ENCODE measurements at regions not wholly inside any gene's neighbourhood (a gene's known extent, or its start where the extent isn't known, plus 50 kb on each side); places are given as distances from the start of the nearest gene placed in this dataset.
A peak's percentile ranks its signal among the peaks of the same experiment; 100 is the strongest.

GRCh38 chr1:172823534-172823933, 164.6 kb downstream of the FASLG start:
- DNase-seq (ENCODE audit: insufficient read length, low spot score) (no peak), FAIRE-seq (no peak)
- TF ChIP-seq PAX5 (IDR thresholded peaks at IDR 0.05; ENCODE audit: insufficient read depth, low read length, severe bottlenecking) = no peak
- TF ChIP-seq POU2F2 (IDR thresholded peaks at IDR 0.05; ENCODE audit: low read depth, low read length) = no peak
- TF ChIP-seq POLR2AphosphoS5 (IDR thresholded peaks at IDR 0.05; ENCODE audit: low read depth, low read length) = no peak
- no peak for TF ChIP-seq TAF1 (IDR thresholded peaks at IDR 0.05; ENCODE audit: low read depth, low read length)
- no peak for TF ChIP-seq POLR2A (IDR thresholded peaks at IDR 0.05; ENCODE audit: low read depth, low read length)
- no peak for TF ChIP-seq SPI1 (IDR thresholded peaks at IDR 0.05; ENCODE audit: low read depth, low read length)

- FAIRE-seq = no peak
- DNase-seq (ENCODE audit: insufficient read length, low spot score) = no peak
- no peak for TF ChIP-seq POLR2AphosphoS5 (IDR thresholded peaks at IDR 0.05; ENCODE audit: low read depth, low read length)
Measured at GRCh38 chr1:172824209-172824608, 165.3 kb downstream of the FASLG start.

- FAIRE-seq = peak; percentile 65
- TF ChIP-seq POLR2A (IDR thresholded peaks at IDR 0.05; ENCODE audit: low read depth, low read length) (no peak), POU2F2 (IDR thresholded peaks at IDR 0.05; ENCODE audit: low read depth, low read length) (no peak), PAX5 (IDR thresholded peaks at IDR 0.05; ENCODE audit: insufficient read depth, low read length, severe bottlenecking) (no peak), POLR2AphosphoS5 (IDR thresholded peaks at IDR 0.05; ENCODE audit: low read depth, low read length) (no peak), SPI1 (IDR thresholded peaks at IDR 0.05; ENCODE audit: low read depth, low read length) (no peak), TAF1 (IDR thresholded peaks at IDR 0.05; ENCODE audit: low read depth, low read length) (no peak)
- no peak for DNase-seq (ENCODE audit: insufficient read length, low spot score)
Measured at GRCh38 chr1:172826096-172826741, 167.3 kb downstream of the FASLG start.

GRCh38 chr1:172827301-172827700, 168.4 kb downstream of the FASLG start:
- no peak for DNase-seq (ENCODE audit: insufficient read length, low spot score)

GRCh38 chr1:172827841-172828240, 168.9 kb downstream of the FASLG start:
- no peak for FAIRE-seq
- TF ChIP-seq POU2F2 (IDR thresholded peaks at IDR 0.05; ENCODE audit: low read depth, low read length) (no peak), POLR2AphosphoS5 (IDR thresholded peaks at IDR 0.05; ENCODE audit: low read depth, low read length) (no peak), POLR2A (IDR thresholded peaks at IDR 0.05; ENCODE audit: low read depth, low read length) (no peak), PAX5 (IDR thresholded peaks at IDR 0.05; ENCODE audit: insufficient read depth, low read length, severe bottlenecking) (no peak), TAF1 (IDR thresholded peaks at IDR 0.05; ENCODE audit: low read depth, low read length) (no peak), SPI1 (IDR thresholded peaks at IDR 0.05; ENCODE audit: low read depth, low read length) (no peak)
- DNase-seq (ENCODE audit: insufficient read length, low spot score) = no peak

More at GRCh38 chr1:172827301-172827700, 168.4 kb downstream of the FASLG start:
- no peak for FAIRE-seq
- TF ChIP-seq TAF1 (IDR thresholded peaks at IDR 0.05; ENCODE audit: low read depth, low read length) = no peak
- TF ChIP-seq POU2F2 (IDR thresholded peaks at IDR 0.05; ENCODE audit: low read depth, low read length) = no peak
- no peak for TF ChIP-seq POLR2AphosphoS5 (IDR thresholded peaks at IDR 0.05; ENCODE audit: low read depth, low read length)
- TF ChIP-seq POLR2A (IDR thresholded peaks at IDR 0.05; ENCODE audit: low read depth, low read length) = no peak
- no peak for TF ChIP-seq PAX5 (IDR thresholded peaks at IDR 0.05; ENCODE audit: insufficient read depth, low read length, severe bottlenecking)
- no peak for TF ChIP-seq SPI1 (IDR thresholded peaks at IDR 0.05; ENCODE audit: low read depth, low read length)

GRCh38 chr1:172832006-172832725, 173.3 kb downstream of the FASLG start:
- no peak for TF ChIP-seq POLR2A (IDR thresholded peaks at IDR 0.05; ENCODE audit: low read depth, low read length)
- TF ChIP-seq POU2F2 (IDR thresholded peaks at IDR 0.05; ENCODE audit: low read depth, low read length) = no peak
- no peak for TF ChIP-seq TAF1 (IDR thresholded peaks at IDR 0.05; ENCODE audit: low read depth, low read length)
- no peak for TF ChIP-seq SPI1 (IDR thresholded peaks at IDR 0.05; ENCODE audit: low read depth, low read length)
- no peak for TF ChIP-seq POLR2AphosphoS5 (IDR thresholded peaks at IDR 0.05; ENCODE audit: low read depth, low read length)
- no peak for TF ChIP-seq PAX5 (IDR thresholded peaks at IDR 0.05; ENCODE audit: insufficient read depth, low read length, severe bottlenecking)
- DNase-seq (ENCODE audit: insufficient read length, low spot score) (no peak), FAIRE-seq (no peak)

- no peak for TF ChIP-seq POLR2A (IDR thresholded peaks at IDR 0.05; ENCODE audit: low read depth, low read length)
- TF ChIP-seq POLR2AphosphoS5 (IDR thresholded peaks at IDR 0.05; ENCODE audit: low read depth, low read length) = no peak
- FAIRE-seq (no peak), DNase-seq (ENCODE audit: insufficient read length, low spot score) (no peak)
Measured at GRCh38 chr1:172833954-172834353, 175.1 kb downstream of the FASLG start.

GRCh38 chr1:172834609-172835008, 175.7 kb downstream of the FASLG start:
- FAIRE-seq = no peak

GRCh38 chr1:172835834-172836233, 176.9 kb downstream of the FASLG start:
- FAIRE-seq = no peak
- TF ChIP-seq POLR2AphosphoS5 (IDR thresholded peaks at IDR 0.05; ENCODE audit: low read depth, low read length) = no peak
- no peak for TF ChIP-seq POU2F2 (IDR thresholded peaks at IDR 0.05; ENCODE audit: low read depth, low read length)
- no peak for TF ChIP-seq TAF1 (IDR thresholded peaks at IDR 0.05; ENCODE audit: low read depth, low read length)
- no peak for TF ChIP-seq SPI1 (IDR thresholded peaks at IDR 0.05; ENCODE audit: low read depth, low read length)
- no peak for TF ChIP-seq POLR2A (IDR thresholded peaks at IDR 0.05; ENCODE audit: low read depth, low read length)
- no peak for TF ChIP-seq PAX5 (IDR thresholded peaks at IDR 0.05; ENCODE audit: insufficient read depth, low read length, severe bottlenecking)
- no peak for DNase-seq (ENCODE audit: insufficient read length, low spot score)

More at GRCh38 chr1:172834609-172835008, 175.7 kb downstream of the FASLG start:
- DNase-seq (ENCODE audit: insufficient read length, low spot score) = no peak
- TF ChIP-seq POLR2AphosphoS5 (IDR thresholded peaks at IDR 0.05; ENCODE audit: low read depth, low read length) (no peak), TAF1 (IDR thresholded peaks at IDR 0.05; ENCODE audit: low read depth, low read length) (no peak), PAX5 (IDR thresholded peaks at IDR 0.05; ENCODE audit: insufficient read depth, low read length, severe bottlenecking) (no peak), SPI1 (IDR thresholded peaks at IDR 0.05; ENCODE audit: low read depth, low read length) (no peak)
